ENCODE measurements at regions not wholly inside any gene's neighbourhood (a gene's known extent, or its start where the extent isn't known, plus 50 kb on each side); places are given as distances from the start of the nearest gene placed in this dataset.

- DNase-seq (ENCODE audit: low read depth in 4 of 4, low spot score in 2 of 4) = no peak
Measured at GRCh38 chr1:208570362-208570761, 326.2 kb upstream of the PLXNA2 start.

DNA sequence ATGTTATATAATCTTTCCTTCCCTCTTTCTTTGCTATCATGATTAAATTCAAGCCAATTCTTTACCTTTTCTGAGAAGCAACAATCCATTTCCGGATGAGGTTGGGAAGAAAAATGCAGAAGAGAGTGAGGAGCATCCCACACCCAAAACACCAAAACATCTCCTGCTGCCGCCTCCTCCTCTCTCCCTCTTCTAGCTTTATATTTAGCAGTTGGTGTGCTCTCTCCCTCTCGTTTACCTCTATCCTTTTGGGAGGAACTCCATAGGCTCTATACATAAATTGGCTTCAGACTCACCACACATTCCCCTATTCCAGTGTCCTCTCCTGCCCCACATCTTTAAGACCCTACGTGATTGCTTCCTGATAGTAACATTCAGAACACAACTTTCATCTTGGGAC is 332.2 kb upstream of the PLXNA2 start:
- no peak for DNase-seq (ENCODE audit: low read depth in 4 of 4, low spot score in 2 of 4)

- DNase-seq (ENCODE audit: low read depth in 4 of 4, low spot score in 2 of 4) = no peak
Measured at GRCh38 chr1:208577381-208577905, 333.3 kb upstream of the PLXNA2 start.

GRCh38 chr1:208581209-208581608 is 337.0 kb upstream of the PLXNA2 start:
- DNase-seq (ENCODE audit: low read depth in 4 of 4, low spot score in 2 of 4) = no peak

- no peak for DNase-seq (ENCODE audit: low read depth in 4 of 4, low spot score in 2 of 4)
Measured at GRCh38 chr1:208581667-208582066, 337.5 kb upstream of the PLXNA2 start.

GRCh38 chr1:208584167-208584755 is 340.1 kb upstream of the PLXNA2 start:
- no peak for DNase-seq (ENCODE audit: low read depth in 4 of 4, low spot score in 2 of 4)

- no peak for DNase-seq (ENCODE audit: low read depth in 4 of 4, low spot score in 2 of 4)
Measured at GRCh38 chr1:208587110-208587509, 342.9 kb upstream of the PLXNA2 start.

DNA sequence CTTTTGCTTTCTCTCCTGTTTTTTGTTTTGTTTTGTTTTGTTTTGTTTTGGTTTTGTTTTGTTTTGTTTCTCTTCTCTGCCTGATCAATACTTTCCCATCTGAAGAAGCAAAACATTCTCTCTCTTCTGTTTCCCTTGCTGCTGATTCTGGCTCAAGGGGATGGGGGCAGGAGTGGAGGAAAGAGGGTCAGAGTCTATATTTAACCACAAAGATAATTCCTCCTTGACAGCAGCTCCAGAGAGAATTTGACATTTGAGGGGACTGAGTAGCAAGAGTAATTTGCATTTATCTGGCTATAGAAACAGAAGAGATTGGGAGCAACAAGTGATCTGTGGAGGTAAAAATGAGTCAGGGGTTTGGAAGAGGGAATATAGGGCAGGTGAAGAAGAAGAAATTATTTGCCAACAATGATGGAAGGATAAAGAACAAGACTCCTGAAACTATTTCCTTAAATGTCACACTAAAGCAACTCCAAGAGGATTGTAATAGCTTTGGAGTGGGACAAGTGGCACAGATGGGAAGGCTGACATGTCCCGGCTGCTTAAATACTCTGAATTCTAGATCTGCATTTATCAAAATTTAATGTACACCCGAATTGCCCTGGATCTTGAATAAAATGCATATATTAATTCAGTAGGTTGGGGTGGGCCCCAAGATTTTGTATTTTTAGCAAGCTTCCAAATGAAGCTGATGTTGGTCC is 349.3 kb upstream of the PLXNA2 start:
- DNase-seq (ENCODE audit: low read depth in 4 of 4, low spot score in 2 of 4) = no peak

DNA sequence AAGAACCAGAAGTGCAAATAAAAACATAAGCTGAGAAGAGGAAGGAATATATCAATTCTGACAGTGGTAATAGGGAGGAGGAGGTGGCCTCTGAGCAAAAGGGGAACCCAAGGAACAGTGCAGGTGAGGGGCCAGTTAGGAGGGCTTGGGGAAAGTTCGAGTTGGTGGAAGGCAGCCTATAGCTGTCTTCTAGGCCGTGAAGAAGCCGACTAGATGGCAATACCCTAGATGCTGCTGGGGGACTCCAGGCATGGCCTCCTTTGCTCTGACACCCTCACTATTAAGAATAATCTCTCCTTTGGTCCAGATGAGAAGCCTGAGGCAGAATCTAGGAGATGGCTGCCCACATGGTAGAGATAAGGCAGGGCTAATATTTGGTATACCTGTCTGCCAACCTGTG is 351.1 kb upstream of the PLXNA2 start:
- DNase-seq (ENCODE audit: low read depth in 4 of 4, low spot score in 2 of 4) = no peak

- DNase-seq (ENCODE audit: low read depth in 4 of 4, low spot score in 2 of 4) = no peak
Measured at GRCh38 chr1:208595745-208596144, 351.6 kb upstream of the PLXNA2 start.

- DNase-seq (ENCODE audit: low read depth in 4 of 4, low spot score in 2 of 4) = no peak
Measured at GRCh38 chr1:208597571-208597970, 353.4 kb upstream of the PLXNA2 start.

GRCh38 chr1:208598021-208598420 is 353.8 kb upstream of the PLXNA2 start:
- no peak for DNase-seq (ENCODE audit: low read depth in 4 of 4, low spot score in 2 of 4)

- DNase-seq (ENCODE audit: low read depth in 4 of 4, low spot score in 2 of 4) = no peak
Measured at GRCh38 chr1:208599063-208599462, 354.9 kb upstream of the PLXNA2 start.

DNA sequence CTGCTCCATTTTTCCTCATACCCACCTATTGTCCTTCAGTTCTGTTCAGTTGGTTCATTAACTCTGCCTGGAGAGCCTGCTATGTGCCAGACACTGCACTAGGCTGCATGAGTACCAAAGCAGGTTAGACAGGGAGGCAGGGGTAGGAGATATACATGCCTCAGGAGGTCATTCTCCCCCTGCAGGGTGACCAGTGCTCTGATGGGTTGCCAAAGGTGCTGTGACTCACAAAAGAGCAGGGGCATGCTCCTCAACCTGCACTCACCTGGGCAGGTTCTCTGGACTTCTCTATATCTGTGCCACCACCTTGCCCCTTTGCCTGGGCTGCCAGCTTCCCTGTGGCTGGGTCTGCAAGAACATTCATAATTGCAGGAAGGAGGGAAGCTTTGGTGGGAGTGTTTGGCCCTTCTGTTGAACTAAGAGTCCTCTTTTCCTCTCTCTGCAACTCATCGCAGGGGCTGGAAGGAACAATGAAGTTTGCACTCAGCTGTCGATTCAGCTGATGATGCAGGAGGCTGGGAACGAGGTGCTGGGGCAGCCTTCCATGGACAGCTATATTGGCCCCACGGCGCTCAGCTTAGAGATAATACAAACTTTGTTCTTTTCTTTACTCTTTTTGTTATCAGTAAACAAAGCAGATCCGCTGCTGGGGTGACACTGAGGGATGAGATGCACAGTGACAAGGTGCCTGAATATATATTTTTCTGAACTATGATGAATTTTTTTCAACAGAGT is 356.4 kb upstream of the PLXNA2 start:
- DNase-seq (ENCODE audit: low read depth in 4 of 4, low spot score in 2 of 4) = no peak

GRCh38 chr1:208601561-208601960 is 357.4 kb upstream of the PLXNA2 start:
- no peak for DNase-seq (ENCODE audit: low read depth in 4 of 4, low spot score in 2 of 4)

- DNase-seq (ENCODE audit: low read depth in 4 of 4, low spot score in 2 of 4) = no peak
Measured at GRCh38 chr1:208603721-208604120, 359.5 kb upstream of the PLXNA2 start.

DNA sequence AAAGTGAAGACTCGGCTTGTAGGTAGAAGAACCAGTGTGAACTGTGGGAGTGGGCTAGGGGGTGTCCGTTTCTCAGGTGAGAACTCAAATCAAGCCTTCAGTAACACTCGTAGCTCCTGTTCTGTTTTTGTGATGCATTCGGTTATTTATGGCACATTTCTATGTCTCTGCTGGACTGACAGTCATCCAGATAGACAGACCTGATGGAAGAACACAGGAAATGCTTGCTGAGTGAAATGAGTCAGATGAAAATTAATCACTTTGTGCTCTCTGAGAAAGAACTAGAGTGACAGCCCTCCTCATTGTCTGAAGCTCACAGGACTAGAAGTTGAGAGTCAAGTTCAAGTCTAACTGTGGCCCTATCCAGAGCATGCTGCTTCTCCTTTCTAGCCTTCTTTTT is 360.1 kb upstream of the PLXNA2 start:
- no peak for DNase-seq (ENCODE audit: low read depth in 4 of 4, low spot score in 2 of 4)

- DNase-seq (ENCODE audit: low read depth in 4 of 4, low spot score in 2 of 4) = no peak
Measured at GRCh38 chr1:208606959-208607358, 362.8 kb upstream of the PLXNA2 start.

- no peak for DNase-seq (ENCODE audit: low read depth in 4 of 4, low spot score in 2 of 4)
Measured at GRCh38 chr1:208607616-208608015, 363.4 kb upstream of the PLXNA2 start.

GRCh38 chr1:208614610-208615009 is 370.4 kb upstream of the PLXNA2 start:
- no peak for DNase-seq (ENCODE audit: low read depth in 4 of 4, low spot score in 2 of 4)

DNA sequence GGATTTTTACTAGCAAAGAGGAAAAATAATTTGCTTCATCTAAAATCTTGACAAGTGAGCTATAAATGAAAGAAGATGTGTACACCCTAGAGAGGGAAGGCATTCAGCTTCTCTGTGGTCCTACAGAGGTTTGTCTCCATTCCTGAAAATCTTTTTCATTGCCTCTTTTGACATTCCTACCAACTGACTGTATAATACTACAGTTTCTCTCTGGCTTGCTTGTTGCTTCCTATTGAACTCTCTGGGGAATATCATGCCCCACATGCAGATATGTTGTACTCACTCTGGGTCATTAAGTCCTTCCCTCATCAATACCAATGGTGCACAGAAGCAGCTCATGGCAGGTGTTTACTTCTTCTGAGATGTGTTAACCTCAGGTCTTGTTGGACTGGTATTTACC is 371.2 kb upstream of the PLXNA2 start:
- no peak for DNase-seq (ENCODE audit: low read depth in 4 of 4, low spot score in 2 of 4)

- no peak for DNase-seq (ENCODE audit: low read depth in 4 of 4, low spot score in 2 of 4)
Measured at GRCh38 chr1:208616776-208617175, 372.6 kb upstream of the PLXNA2 start.

Data from left renal cortex interstitium (tissue), 4 donors.